ENCODE measurements at regions not wholly inside any gene's neighbourhood (a gene's known extent, or its start where the extent isn't known, plus 50 kb on each side); places are given as distances from the start of the nearest gene placed in this dataset.

- TF ChIP-seq CTCF (IDR thresholded peaks at IDR 0.05) (no peak), POLR2A (IDR thresholded peaks at IDR 0.05) (no peak)
Measured at GRCh38 chr1:2894381-2895041, 93.0 kb upstream of the TTC34 start.

All from testis (tissue), 2 donors.